ENCODE measurements at regions not wholly inside any gene's neighbourhood (a gene's known extent, or its start where the extent isn't known, plus 50 kb on each side); places are given as distances from the start of the nearest gene placed in this dataset.
"Not testable (repeated sequence)": the region's sequence is repeated elsewhere in the genome, so short reads cannot be mapped to it uniquely, and the experiment has no call there.

DNA sequence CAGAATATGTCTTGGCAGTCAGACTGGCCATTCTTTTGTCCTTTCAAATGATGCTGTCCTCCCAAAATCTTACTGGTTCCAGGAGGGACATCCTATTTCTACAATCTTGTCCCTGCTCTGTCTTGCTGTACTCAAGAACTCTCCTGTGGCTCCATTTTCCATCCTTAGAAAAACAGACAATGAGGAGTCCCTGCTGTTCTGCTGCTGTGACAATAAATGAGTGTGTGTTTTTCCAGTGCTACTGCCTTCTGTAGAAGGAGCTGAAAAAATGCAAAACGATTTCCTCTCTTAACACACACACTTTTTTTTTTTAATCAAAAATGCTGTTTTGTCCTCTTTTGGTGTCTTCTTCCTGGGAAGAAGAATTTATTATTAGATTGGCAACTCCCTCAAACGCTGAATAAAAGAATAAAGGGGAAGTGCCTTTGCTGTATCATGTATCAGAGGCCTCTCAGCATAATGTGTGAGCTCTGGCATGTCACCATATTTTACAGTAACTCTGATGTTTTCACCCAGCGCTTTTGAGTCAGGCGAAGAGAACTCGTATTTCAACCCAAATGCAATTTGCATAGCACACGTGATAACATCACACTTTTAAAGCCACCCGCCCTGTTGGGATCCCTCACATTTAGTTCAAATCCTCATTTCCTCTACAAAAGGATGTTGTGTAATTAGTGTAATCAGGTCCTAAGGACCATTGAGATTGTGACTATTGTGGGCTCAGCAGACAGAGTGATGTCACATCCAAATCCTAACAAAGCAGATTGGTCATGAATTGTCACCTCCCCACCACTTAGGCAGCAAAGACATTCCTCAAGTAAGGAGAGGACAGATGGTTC, 496.0 kb upstream of the LARGE1 start:
- DNase-seq (no peak), ATAC-seq (ENCODE audit: low read depth in 2 of 2) (no peak)
- Mint-ChIP-seq H3K4me1 (no peaks in the 10 kb centered on the region), H3K27ac (no peak overlapping the region), H3K36me3 (no peaks in the 10 kb centered on the region), H3K27me3 (no peaks in the 10 kb centered on the region), H3K4me3 (no peak overlapping the region), H3K9me3 (peaks cover 0 to 3% (median 0%) of the 10 kb centered on the region in 7 donors)
- no peaks in the 10 kb centered on the region for H3K9me3 ChIP-seq (ENCODE audit: control insufficient read depth in 2 of 2, low read length in 2 of 2)
- no peaks in the 10 kb centered on the region for H3K4me1 ChIP-seq (ENCODE audit: control insufficient read depth, insufficient read depth, low read length, poor library complexity, severe bottlenecking)
- H3K4me3 ChIP-seq (ENCODE audit: low read depth, low read length), result no peak overlapping the region
- no peak overlapping the region for H3K27ac ChIP-seq (ENCODE audit: insufficient read depth, low read length, poor library complexity, severe bottlenecking)
- H3K27me3 ChIP-seq (ENCODE audit: control insufficient read depth, insufficient read depth, low read length), result no peaks in the 10 kb centered on the region
- H3K36me3 ChIP-seq (ENCODE audit: control insufficient read depth, insufficient read depth, low read length), result no peaks in the 10 kb centered on the region

DNA sequence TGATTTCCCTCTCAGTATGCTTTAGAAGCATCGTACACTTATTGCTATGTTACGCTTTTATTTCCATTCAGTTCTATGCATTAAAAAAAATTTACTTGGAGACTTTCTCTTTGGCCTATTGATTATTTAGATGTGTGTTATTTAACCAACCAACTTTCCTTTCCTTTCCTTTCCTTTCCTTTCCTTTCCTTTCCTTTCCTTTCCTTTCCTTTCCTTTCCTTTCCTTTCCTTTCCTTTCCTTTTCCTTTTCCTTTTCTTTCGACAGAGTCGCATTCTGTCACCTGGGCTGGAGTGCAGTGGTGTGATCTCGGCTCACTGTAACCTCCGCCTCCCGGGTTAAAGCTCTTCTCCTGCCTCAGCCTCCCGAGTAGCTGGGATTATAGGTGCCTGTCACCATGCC, 502.7 kb upstream of the LARGE1 start:
- not testable (repeated sequence) for DNase-seq; H3K27me3 Mint-ChIP-seq; H3K4me3 Mint-ChIP-seq; H3K27me3 ChIP-seq (ENCODE audit: control insufficient read depth, insufficient read depth, low read length); H3K4me1 Mint-ChIP-seq; ATAC-seq (ENCODE audit: low read depth in 2 of 2); H3K9me3 Mint-ChIP-seq; H3K36me3 Mint-ChIP-seq; H3K36me3 ChIP-seq (ENCODE audit: control insufficient read depth, insufficient read depth, low read length); H3K27ac ChIP-seq (ENCODE audit: insufficient read depth, low read length, poor library complexity, severe bottlenecking); H3K4me1 ChIP-seq (ENCODE audit: control insufficient read depth, insufficient read depth, low read length, poor library complexity, severe bottlenecking); H3K27ac Mint-ChIP-seq; H3K9me3 ChIP-seq (ENCODE audit: control insufficient read depth in 2 of 2, low read length in 2 of 2); H3K4me3 ChIP-seq (ENCODE audit: low read depth, low read length)

- Mint-ChIP-seq H3K4me1 (no peaks in the 10 kb centered on the region), H3K27ac (no peak overlapping the region), H3K27me3 (no peaks in the 10 kb centered on the region), H3K9me3 (peaks cover 0 to 17% (median 2%) of the 10 kb centered on the region in 7 donors), H3K4me3 (no peak overlapping the region), H3K36me3 (no peaks in the 10 kb centered on the region)
- DNase-seq (no peak), ATAC-seq (ENCODE audit: low read depth in 2 of 2) (no peak)
- Histone ChIP-seq H3K9me3 (ENCODE audit: control insufficient read depth in 2 of 2, low read length in 2 of 2) (peaks cover 0 to 3% of the 10 kb centered on the region in 2 experiments), H3K27me3 (ENCODE audit: control insufficient read depth, insufficient read depth, low read length) (no peaks in the 10 kb centered on the region), H3K36me3 (ENCODE audit: control insufficient read depth, insufficient read depth, low read length) (no peaks in the 10 kb centered on the region), H3K27ac (ENCODE audit: insufficient read depth, low read length, poor library complexity, severe bottlenecking) (no peak overlapping the region), H3K4me3 (ENCODE audit: low read depth, low read length) (no peak overlapping the region), H3K4me1 (ENCODE audit: control insufficient read depth, insufficient read depth, low read length, poor library complexity, severe bottlenecking) (no peaks in the 10 kb centered on the region)
These were observed 507.2 kb upstream of the LARGE1 start for GRCh38 chr22:34427436-34427835.

DNA sequence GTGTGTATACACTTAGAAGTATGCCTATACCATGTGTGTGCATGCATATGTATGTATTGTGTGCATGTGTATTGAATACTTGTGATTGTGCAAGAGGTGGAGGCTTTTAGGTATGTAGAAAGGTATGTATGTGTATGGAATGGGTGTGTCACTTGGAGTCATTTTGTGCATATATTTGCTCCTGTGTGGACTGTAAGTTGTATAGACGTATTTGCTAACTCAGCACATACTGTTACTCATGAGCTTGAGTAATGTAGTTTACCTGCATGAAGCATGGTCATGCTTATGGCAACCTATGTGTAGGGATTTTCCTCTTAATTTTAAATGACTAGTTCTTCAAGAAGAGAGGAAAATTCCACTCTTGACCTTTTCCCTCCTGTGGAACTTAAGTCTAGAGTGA, 507.6 kb upstream of the LARGE1 start:
- no peaks in the 10 kb centered on the region for H3K27me3 Mint-ChIP-seq
- no peak overlapping the region for H3K27ac ChIP-seq (ENCODE audit: insufficient read depth, low read length, poor library complexity, severe bottlenecking)
- H3K27ac Mint-ChIP-seq, result no peak overlapping the region
- ATAC-seq (ENCODE audit: low read depth in 2 of 2) (no peak), DNase-seq (no peak)
- H3K4me1 Mint-ChIP-seq, result no peaks in the 10 kb centered on the region
- no peaks in the 10 kb centered on the region for H3K36me3 Mint-ChIP-seq
- no peaks in the 10 kb centered on the region for H3K4me1 ChIP-seq (ENCODE audit: control insufficient read depth, insufficient read depth, low read length, poor library complexity, severe bottlenecking)
- H3K4me3 Mint-ChIP-seq, result no peak overlapping the region
- H3K27me3 ChIP-seq (ENCODE audit: control insufficient read depth, insufficient read depth, low read length), result no peaks in the 10 kb centered on the region
- H3K9me3 Mint-ChIP-seq, result peaks cover 0 to 17% (median 2%) of the 10 kb centered on the region in 7 donors
- no peak overlapping the region for H3K4me3 ChIP-seq (ENCODE audit: low read depth, low read length)
- no peaks in the 10 kb centered on the region for H3K36me3 ChIP-seq (ENCODE audit: control insufficient read depth, insufficient read depth, low read length)
- peaks cover 0 to 3% of the 10 kb centered on the region in 2 experiments for H3K9me3 ChIP-seq (ENCODE audit: control insufficient read depth in 2 of 2, low read length in 2 of 2)

DNA sequence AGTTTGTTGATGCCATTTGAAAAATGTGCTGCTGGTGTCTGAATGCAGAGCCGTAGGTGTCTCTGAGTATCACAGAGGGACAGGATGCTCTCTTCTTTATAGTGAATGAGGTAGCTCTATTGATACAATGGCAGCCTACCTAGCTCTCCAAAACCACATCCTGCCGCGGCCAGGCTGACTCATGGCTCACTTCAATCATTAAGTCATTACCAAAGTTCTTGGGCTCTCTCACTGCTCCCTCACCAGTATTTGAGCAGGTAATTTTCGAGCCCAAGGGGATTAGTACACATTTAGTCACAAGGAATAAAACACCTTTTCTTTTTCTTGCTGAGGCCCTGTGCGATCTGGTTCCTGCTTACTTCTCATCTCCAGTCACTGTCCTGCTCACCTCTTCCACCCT, 509.0 kb upstream of the LARGE1 start:
- Mint-ChIP-seq H3K27me3 (no peaks in the 10 kb centered on the region), H3K27ac (no peak overlapping the region), H3K4me3 (no peak overlapping the region), H3K36me3 (no peaks in the 10 kb centered on the region), H3K9me3 (peaks cover 0 to 17% (median 2%) of the 10 kb centered on the region in 7 donors), H3K4me1 (no peaks in the 10 kb centered on the region)
- no peak overlapping the region for H3K27ac ChIP-seq (ENCODE audit: insufficient read depth, low read length, poor library complexity, severe bottlenecking)
- no peaks in the 10 kb centered on the region for H3K27me3 ChIP-seq (ENCODE audit: control insufficient read depth, insufficient read depth, low read length)
- H3K4me3 ChIP-seq (ENCODE audit: low read depth, low read length), result no peak overlapping the region
- peak in 1 of 3 donors; percentile 35 for DNase-seq
- H3K9me3 ChIP-seq (ENCODE audit: control insufficient read depth in 2 of 2, low read length in 2 of 2), result peaks cover 0 to 3% of the 10 kb centered on the region in 2 experiments
- ATAC-seq (ENCODE audit: low read depth in 2 of 2), result no peak
- no peaks in the 10 kb centered on the region for H3K4me1 ChIP-seq (ENCODE audit: control insufficient read depth, insufficient read depth, low read length, poor library complexity, severe bottlenecking)
- H3K36me3 ChIP-seq (ENCODE audit: control insufficient read depth, insufficient read depth, low read length), result no peaks in the 10 kb centered on the region

DNA sequence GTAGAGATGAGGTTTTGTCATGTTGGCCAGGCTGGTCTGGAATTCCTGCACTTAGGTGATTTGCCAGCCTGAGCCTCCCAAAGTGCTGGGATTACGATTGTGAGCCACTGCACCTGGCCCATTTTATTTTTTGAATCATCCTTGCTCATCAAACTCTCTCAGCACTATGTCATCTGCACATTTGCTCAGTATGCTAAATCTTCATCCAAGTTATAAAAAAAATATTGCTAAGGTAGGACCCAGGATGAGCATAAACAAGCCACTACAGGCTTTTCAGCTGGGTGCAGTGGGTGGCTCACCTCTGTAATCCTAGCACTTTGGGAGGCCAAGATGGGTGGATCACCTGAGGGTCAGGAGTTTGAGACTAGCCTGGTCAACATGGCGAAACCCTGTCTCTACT, 510.1 kb upstream of the LARGE1 start:
- no peaks in the 10 kb centered on the region for H3K27me3 ChIP-seq (ENCODE audit: control insufficient read depth, insufficient read depth, low read length)
- Mint-ChIP-seq H3K27me3 (no peaks in the 10 kb centered on the region), H3K27ac (no peak overlapping the region), H3K4me1 (no peaks in the 10 kb centered on the region), H3K9me3 (peaks cover 0 to 17% (median 2%) of the 10 kb centered on the region in 7 donors), H3K36me3 (no peaks in the 10 kb centered on the region), H3K4me3 (no peak overlapping the region)
- H3K27ac ChIP-seq (ENCODE audit: insufficient read depth, low read length, poor library complexity, severe bottlenecking), result no peak overlapping the region
- ATAC-seq (ENCODE audit: low read depth in 2 of 2) (no peak), DNase-seq (no peak)
- H3K9me3 ChIP-seq (ENCODE audit: control insufficient read depth in 2 of 2, low read length in 2 of 2), result peaks cover under 1 to 7% of the 10 kb centered on the region in 2 experiments
- no peak overlapping the region for H3K4me3 ChIP-seq (ENCODE audit: low read depth, low read length)
- no peaks in the 10 kb centered on the region for H3K4me1 ChIP-seq (ENCODE audit: control insufficient read depth, insufficient read depth, low read length, poor library complexity, severe bottlenecking)
- H3K36me3 ChIP-seq (ENCODE audit: control insufficient read depth, insufficient read depth, low read length), result no peaks in the 10 kb centered on the region

- H3K9me3 ChIP-seq (ENCODE audit: control insufficient read depth in 2 of 2, low read length in 2 of 2), result peaks cover 0 to 7% of the 10 kb centered on the region in 2 experiments
- no peaks in the 10 kb centered on the region for H3K27me3 ChIP-seq (ENCODE audit: control insufficient read depth, insufficient read depth, low read length)
- no peak for DNase-seq
- H3K36me3 ChIP-seq (ENCODE audit: control insufficient read depth, insufficient read depth, low read length), result no peaks in the 10 kb centered on the region
- no peaks in the 10 kb centered on the region for H3K4me1 ChIP-seq (ENCODE audit: control insufficient read depth, insufficient read depth, low read length, poor library complexity, severe bottlenecking)
- H3K9me3 Mint-ChIP-seq, result peaks cover 0 to 7% (median 5%) of the 10 kb centered on the region in 7 donors
- H3K36me3 Mint-ChIP-seq, result peaks cover 4% of the 10 kb centered on the region
- no peak overlapping the region for H3K27ac ChIP-seq (ENCODE audit: insufficient read depth, low read length, poor library complexity, severe bottlenecking)
- ATAC-seq (ENCODE audit: low read depth in 2 of 2), result no peak
- no peak overlapping the region for H3K4me3 ChIP-seq (ENCODE audit: low read depth, low read length)
- H3K4me1 Mint-ChIP-seq, result no peaks in the 10 kb centered on the region
- H3K27me3 Mint-ChIP-seq, result no peaks in the 10 kb centered on the region
- no peak overlapping the region for H3K27ac Mint-ChIP-seq
- no peak overlapping the region for H3K4me3 Mint-ChIP-seq
These were observed 514.1 kb upstream of the LARGE1 start for GRCh38 chr22:34434371-34434770.

DNA sequence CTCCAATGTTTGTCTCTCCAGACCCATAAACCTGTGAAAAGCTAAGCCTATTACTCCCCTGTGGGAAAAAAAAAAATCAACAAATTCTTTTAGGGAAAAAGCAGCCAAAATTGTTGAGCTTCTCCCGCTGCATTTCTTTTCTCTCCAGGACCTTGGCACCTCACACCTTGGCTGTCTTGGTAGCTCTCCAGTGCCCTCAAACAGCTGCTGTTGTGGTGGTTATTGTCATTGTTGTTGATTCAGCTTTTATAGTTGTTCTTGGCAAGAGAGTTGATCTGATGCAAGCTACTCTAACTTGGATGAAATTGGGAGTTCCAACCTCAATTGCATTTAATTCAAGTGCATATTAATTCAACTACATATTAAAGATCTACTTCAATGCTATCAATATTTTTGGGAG, 516.9 kb upstream of the LARGE1 start:
- no peak for ATAC-seq (ENCODE audit: low read depth in 2 of 2)
- no peak for DNase-seq
- no peaks in the 10 kb centered on the region for H3K27me3 Mint-ChIP-seq

More for the DNA sequence above, 516.9 kb upstream of the LARGE1 start:
- Histone ChIP-seq H3K27me3 (ENCODE audit: control insufficient read depth, insufficient read depth, low read length) (no peaks in the 10 kb centered on the region), H3K36me3 (ENCODE audit: control insufficient read depth, insufficient read depth, low read length) (no peaks in the 10 kb centered on the region), H3K4me3 (ENCODE audit: low read depth, low read length) (no peak overlapping the region), H3K4me1 (ENCODE audit: control insufficient read depth, insufficient read depth, low read length, poor library complexity, severe bottlenecking) (no peaks in the 10 kb centered on the region), H3K9me3 (ENCODE audit: control insufficient read depth in 2 of 2, low read length in 2 of 2) (peaks cover 0 to 7% of the 10 kb centered on the region in 2 experiments), H3K27ac (ENCODE audit: insufficient read depth, low read length, poor library complexity, severe bottlenecking) (no peak overlapping the region)
- no peak overlapping the region for H3K4me3 Mint-ChIP-seq
- peaks cover 0 to 8% (median 3%) of the 10 kb centered on the region in 7 donors for H3K9me3 Mint-ChIP-seq
- H3K36me3 Mint-ChIP-seq, result peaks cover 4% of the 10 kb centered on the region
- no peaks in the 10 kb centered on the region for H3K4me1 Mint-ChIP-seq
- H3K27ac Mint-ChIP-seq, result peak overlapping the region in 1 of 3 donors; percentile 12

All from CD4-positive, CD25-positive, alpha-beta regulatory T cell (primary cell).